GM12891 (cell line): ENCODE measurements at regions not wholly inside any gene's neighbourhood (a gene's known extent, or its start where the extent isn't known, plus 50 kb on each side); places are given as distances from the start of the nearest gene placed in this dataset.

Source experiments
- POLR2A ChIP-seq: IDR thresholded peaks from 2 replicates; pipeline ENCODE4 v1.6.1; 2011; ENCODE audit warnings: low read depth, low read length, control low read depth
- POLR2AphosphoS5 ChIP-seq: IDR thresholded peaks from 2 replicates; pipeline ENCODE4 v1.6.1; 2011; ENCODE audit warnings: low read depth, low read length, control low read depth
- TAF1 ChIP-seq: IDR thresholded peaks from 2 replicates; pipeline ENCODE4 v1.6.1; 2011; ENCODE audit warnings: low read depth, low read length, control low read depth

- TF ChIP-seq POLR2AphosphoS5, result no peak
- no peak for TF ChIP-seq TAF1
- no peak for TF ChIP-seq POLR2A
These were observed 772.2 kb upstream of the CDH10 start for GRCh38 chr5:25416960-25417359.
